GM21423 (cell line): ENCODE measurements at regions not wholly inside any gene's neighbourhood (a gene's known extent, or its start where the extent isn't known, plus 50 kb on each side); places are given as distances from the start of the nearest gene placed in this dataset.

Source experiments
- ATAC-seq: cut with Tn5 transposase; IDR thresholded peaks from one replicate; pipeline ENCODE4 v1.9.1; 2021; ENCODE audit warnings: mild to moderate bottlenecking, moderate library complexity; ENCODE audit not compliant: unreplicated experiment

DNA sequence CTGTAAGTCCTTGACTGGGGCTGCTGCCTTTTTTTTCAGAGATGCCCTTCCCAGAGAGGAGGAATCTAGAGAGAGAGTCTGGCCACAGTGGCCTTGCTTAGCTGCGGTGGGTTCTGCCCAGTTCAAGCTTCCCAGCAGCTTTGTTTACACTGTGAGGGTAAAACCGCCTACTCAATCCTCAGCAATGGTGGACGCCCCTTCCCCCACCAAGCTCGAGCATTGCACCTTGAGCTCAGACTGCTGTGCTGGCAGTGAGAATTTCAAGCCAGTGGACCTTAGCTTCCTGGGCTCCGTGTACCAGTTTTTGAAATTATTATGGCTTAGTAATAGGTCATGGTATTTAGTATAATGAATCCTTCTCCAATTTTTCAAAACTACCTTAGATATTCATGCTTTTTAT, 395.4 kb downstream of the NPIPA7 start:
- no peak for ATAC-seq

DNA sequence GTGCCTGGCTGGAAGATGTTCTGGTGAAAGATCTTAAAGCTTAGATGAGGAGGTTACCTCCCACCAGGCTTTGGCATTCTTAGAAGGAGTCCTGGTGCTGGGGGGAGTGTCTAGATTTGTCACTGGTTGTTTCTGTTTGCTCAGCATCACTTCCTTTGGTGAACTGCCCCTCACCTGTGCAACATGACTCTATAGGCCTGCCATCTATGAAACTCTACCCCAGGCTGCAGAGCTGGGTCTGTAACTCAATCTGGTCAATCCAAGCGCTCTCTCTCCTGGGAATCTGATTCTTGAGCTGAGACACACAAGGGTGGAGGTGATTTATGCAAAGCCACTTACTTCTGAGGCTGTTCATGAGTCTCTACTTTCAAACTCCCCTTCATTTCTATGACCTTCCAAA, 399.4 kb downstream of the NPIPA7 start:
- ATAC-seq: no peak

DNA sequence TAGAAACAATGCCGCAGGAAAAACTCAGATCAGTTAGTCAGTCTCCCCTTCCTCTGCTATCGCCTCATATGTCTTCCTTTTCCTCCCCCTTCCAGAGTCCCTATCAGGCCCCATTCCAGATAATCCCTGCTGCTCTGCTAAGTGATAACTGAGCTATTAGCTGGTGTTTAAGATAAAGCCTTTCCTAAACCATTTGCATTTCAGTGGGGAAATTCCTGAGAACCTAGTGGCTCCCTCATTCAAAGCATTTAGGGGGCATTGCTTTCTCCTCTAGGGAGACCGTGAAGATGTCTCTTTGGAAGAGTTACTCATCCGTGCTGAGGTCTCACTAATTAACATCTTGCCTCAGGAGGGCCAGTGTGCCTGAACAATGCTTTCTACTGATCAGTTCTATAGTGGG, 401.6 kb downstream of the NPIPA7 start:
- no peak for ATAC-seq

DNA sequence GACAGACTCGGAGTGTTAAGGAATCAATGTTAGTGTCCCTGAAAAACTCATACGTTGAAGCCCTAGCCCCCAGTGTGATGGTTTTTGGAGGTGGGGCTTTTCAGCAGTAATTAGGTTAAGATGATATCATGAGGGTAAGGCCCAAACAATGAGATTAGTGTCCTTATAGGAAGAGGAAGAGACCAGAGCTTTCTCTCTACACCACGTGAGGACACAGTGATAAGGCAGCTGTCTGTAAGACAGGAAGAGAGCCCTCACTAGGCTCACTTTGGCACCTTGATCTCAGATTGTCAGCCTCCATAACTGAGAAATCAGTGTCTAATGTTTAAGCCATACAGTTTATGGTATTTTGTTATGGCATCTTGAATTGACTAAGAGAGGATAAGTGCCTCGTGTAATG, 403.2 kb downstream of the NPIPA7 start:
- ATAC-seq: no peak

DNA sequence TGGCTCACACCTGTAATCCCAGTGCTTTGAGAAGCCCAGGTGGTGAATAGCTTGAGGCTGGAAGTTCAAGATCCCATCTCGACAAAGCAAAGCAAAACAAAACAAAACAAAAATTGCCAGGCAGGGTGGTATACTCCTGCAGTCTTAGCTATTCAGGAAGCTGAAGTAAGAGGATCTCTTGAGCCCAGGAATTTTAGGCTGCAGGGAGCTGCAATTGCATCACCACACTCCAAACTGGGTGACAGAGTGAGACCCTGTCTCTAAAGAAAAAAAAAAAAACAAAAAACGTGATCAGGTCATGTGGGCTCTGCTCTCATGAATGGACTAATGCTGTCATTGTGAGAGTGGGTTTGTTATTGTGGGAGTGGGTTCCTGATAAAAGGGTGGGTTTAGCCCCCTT, 409.1 kb downstream of the NPIPA7 start:
- no peak for ATAC-seq

DNA sequence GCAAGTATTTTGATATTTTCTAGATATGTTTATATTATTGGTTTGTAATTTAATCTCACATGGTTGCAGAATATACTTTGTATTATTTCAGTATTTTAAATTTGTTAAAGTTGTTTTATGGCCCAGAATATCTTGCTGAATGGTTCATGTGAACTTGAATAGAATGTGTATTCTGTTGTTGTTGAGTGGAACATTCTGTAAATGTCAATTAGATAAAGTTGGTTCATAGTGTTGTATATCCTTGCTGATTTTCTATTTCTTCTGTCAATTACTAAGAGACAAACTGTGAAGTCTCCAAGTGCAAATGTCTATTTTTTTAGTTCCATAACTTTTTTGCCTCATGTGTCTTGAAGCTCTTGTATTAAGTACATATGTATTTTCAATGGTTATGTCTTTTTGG, 411.7 kb downstream of the NPIPA7 start:
- ATAC-seq: no peak

DNA sequence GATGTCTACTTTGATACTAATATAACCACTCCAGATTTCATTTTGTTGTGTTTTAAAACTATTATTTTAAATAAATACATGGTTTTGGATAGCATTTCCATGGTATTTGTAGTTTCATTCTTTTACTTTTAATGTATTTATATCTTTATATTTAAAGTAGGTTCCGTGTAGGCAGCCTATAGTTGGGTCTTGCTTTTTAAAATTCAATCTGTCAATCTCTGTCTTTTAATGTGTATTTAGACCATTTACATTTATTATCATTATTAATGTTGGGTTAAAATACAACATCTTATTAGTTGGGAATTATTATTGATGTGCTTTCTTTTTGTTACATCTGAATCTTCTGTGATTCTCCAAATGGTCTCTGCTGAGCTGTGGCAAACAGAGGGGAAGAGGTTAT, 412.1 kb downstream of the NPIPA7 start:
- no peak for ATAC-seq

DNA sequence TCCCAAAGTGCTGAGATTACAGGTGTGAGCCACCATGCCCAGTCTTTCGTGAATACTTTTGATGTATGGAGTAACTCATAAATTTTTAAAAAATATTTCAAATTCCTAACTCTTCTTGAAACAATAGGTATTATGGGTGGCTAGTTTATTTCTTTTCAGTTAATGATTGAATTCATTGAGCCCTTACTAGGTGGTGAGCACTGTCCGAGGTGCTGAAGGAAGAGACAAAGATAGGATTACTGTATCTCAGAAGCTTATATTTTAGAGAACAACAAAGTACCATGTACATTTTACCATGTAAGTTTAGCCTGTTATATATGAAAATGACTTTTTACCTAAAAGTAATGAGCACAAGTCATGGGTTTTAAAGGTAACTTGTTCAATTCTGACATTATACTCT, 418.3 kb downstream of the NPIPA7 start:
- ATAC-seq: no peak

DNA sequence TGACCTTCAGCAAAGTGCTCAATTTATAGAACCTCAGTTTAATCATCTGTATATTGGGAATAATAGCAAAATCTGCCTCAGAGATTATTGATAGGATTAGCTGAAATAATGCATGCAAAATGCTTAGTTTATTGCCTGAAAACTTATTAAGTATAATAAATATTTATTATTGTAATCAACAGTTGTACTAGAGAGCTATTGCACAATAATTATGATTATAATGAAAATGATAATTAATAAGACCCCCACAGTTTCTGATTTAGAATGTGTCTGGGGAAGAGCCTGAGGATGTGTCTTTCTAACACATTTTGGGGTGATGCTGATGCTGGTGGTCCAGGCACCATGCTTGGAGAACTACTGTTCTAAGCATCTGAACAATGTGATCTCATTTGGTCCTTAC, 419.6 kb downstream of the NPIPA7 start:
- no peak for ATAC-seq

DNA sequence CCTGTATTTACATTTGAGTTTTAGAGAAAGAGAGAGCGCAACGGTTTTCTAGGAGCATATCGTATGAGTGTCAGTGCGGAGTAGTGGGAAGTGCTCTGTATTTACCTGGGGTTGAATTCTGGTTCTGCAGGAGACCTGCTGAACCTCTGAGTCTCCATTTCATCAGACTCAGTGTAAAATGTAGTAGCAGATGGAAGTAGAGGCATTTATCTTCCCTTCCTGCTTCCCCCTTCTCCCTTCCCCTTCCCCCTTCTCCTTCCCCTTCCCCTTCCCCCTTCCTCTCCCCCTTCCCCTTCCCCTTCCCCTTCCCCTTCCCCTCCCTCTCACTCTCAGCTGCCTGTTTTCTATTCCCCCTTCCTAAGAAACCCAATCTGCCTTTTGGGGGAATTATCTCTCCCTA, 426.9 kb downstream of the NPIPA7 start:
- ATAC-seq: no peak

DNA sequence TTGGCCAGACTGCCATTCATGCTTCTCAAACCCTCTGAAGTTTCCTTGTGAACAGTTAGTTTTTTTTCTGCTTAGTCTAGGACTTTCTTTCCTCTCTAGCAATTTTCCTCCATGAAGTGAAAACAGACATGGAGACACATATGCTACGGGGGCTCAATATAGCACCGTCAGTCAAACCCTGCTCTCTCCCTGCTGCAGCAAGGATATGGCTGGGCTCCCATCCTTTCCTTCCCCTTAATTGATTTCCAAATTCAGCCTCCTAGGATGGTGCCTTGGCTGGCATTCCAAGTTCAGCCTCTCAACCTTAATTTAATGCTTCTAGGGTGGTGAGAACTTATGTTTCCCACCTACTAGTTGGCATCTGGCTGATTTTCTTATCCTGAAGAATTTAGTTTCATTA, 436.7 kb downstream of the NPIPA7 start:
- no peak for ATAC-seq

DNA sequence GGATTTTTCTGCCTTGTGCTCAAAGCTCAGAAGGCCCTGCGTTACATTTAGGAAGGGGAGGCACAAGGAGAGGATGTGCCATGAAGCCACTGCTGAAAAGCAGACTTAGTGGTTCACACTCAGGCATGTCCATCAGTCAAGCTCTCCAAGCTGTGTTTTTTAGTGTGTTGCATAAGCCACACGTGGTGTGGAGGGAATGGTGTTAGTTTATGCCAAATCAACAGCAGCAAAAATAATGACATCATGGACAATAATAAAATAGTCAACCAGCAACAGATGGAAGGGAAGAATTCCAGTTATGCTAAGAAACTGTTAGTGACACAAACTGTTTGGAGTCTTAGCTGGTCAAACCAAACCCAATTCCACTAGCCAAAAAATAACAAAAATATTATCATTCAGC, 438.3 kb downstream of the NPIPA7 start:
- ATAC-seq: no peak

DNA sequence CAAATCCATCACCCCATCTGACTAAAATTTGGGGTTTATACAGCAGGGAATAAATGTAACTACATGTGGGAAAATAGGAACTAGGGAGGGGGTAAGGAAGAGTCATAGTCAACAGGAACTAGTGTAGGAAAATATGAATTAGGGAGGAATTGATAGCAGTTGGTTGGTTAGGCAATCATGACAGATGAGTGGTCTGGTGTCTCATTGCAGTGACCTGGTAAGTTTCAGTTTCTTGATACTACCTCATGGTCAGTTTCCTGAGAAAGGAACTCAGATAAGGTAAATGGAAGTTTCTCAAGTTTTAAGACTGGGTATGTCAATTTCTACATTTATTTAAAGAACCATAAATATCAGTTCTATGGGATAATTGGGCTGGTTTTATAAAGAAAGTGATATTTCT, 442.3 kb downstream of the NPIPA7 start:
- no peak for ATAC-seq

DNA sequence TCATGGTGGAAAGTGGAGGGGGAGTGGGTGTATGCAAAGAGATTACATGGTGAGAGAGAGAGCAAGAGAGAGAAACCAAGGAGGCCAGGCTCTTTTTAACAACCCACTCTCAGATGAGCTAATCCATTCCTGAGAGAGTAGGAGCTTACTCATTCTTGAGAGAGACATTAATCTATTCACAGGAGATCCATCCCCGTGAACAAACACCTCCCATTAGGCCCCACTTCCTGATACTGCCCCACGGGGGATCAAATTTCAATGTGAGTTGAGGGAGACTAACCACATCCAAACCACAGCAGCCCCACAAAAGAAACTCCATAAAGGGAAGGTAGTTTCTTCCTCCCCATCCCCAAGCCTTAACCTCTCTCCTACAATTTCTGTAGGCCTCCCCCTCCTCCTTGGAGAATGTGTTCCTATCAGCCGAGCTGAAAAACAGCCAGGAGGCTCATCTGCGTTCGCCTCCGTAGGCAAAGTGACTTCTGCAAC, 450.0 kb downstream of the NPIPA7 start:
- ATAC-seq: no peak

DNA sequence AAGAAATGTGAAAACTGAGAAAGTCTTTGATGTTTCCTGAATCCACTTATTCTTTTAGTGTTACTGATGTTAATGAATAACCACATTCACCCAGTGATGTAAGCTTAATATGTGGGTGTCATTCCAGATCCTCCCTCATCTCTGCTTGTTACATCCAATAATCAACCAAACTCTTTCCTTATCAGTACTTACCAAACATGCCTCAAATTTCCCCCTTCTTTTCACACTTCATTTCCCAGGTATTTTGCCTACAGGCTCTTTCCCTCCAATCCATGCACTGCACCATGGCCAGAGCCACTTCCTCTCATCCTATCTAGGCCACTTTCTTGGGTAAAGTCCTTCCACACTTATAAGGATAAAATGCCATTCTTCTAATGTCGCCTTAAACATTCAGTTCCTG, 451.5 kb downstream of the NPIPA7 start:
- ATAC-seq: no peak

DNA sequence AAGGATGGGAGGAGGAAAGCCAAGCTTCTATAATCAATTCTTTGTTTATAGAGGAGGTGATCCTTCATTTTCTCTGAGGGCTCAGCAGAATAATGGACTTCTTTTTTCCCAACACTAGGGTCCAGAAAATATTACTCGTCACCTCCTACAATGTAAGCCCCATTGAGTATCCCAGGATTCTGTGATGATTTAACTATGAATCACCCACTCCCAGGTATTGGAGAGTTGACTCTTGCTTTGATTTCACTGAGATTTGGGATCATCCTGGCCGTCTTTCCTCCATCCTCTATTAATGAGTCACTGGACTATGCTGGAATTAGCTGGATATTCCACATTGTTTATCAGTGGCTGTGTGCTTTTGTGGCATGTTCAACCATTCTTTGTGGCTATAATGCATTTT, 452.0 kb downstream of the NPIPA7 start:
- ATAC-seq: no peak

DNA sequence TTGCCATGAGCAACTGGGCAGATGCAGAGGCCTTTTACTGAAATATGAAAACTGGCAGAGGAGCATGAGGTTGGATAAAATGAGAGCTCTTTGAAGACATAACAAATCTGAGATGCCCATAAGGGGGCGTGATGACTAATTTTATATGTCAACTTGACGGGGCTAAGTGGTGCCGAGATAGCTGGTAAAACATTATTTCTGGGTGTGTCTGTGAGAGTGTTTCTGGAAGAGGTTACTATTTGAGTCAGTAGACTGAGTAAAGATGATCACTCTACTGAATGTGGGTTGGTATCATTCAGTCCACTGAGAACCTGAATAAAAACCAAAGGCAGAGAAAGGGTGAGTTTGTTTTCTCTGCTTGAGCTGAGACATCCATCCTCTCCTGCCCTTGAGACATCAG, 454.2 kb downstream of the NPIPA7 start:
- no peak for ATAC-seq

DNA sequence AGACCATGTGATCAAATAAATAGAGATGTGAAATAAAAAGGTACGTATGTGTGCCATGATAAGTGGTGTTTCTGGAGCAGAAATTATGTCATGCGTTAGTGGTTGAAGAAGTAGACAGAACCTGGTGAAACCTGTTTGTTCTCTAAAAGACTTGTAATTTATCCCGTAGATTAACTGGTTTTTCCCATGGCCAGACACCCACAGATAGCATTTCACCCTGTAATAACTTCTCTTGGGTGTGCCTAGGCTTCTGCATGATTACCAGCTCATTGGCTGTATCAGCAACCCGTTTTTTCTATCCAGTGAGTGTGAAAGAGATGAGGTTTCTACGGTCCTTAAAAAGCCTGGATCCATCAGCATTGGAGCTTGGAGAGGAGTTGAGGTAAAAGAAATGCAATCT, 471.3 kb downstream of the NPIPA7 start:
- ATAC-seq: no peak

DNA sequence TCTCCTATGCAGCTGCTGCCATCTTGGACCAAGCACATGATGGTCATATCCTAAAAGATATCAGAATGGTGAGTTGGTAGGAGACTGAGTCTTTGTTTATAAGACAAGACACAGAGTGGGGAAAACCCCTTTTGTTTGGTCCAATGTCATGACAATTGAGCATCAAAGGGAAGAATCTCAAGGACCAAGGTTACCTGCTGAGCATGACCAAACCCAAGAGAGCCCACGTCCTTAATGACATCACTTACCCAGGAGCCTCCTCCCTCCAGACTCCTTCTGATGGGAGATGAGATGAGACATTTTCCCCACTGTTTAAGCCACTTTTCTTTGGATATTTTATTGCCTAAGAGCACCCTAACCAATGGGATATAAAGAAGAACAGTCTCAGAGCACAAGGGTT, 478.1 kb downstream of the NPIPA7 start:
- ATAC-seq: no peak

DNA sequence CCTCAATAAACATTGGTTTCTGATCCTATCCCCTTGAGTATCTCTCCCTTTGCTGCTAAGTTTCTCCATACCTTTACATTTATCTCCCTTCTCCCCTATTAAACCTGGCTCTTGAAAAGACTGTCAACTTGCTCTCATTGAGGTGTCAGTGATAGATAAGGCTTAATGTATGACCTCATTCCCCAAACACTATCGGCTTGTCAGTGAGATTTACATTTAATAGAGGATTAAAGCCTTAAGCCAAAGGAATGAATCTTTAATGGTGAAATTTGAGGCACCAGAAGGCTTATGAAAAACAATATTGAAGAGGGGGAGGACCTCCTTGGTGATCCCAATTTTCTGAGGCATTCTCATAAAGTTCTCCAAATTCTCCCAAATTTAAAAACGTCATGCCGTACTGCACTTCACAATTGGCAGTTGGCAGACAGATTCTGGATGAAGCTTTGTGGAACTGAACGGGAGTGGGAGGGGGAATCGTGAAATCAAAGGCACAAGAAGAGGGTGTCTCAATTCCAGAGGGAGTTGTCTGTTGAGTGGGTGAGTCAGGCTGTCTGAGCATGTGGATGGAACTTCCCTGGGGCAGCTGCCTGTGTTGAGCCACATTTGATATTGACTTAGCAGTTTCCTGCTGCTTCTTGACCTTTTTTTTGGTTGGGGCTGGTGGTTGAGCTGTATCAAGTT, 478.8 kb downstream of the NPIPA7 start:
- no peak for ATAC-seq

DNA sequence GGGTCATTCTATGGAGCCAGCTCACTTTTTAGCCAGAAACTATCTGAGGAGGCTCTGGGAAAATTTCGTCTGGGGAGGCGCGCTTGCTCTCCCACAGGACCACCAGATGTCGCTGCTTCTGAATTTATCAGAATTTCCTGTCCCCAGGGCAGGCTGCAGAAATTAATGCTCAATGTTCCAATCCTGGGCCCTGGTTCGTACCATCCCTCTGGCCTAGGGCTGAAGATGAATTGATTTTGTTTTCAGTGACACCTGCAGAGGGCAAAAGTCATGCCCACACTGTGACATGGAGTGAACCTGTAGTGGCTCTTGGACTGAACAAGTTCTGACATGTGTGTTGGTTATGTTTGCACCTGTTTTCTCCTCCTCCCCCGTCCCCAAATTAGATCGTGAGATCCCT, 482.6 kb downstream of the NPIPA7 start:
- no peak for ATAC-seq

DNA sequence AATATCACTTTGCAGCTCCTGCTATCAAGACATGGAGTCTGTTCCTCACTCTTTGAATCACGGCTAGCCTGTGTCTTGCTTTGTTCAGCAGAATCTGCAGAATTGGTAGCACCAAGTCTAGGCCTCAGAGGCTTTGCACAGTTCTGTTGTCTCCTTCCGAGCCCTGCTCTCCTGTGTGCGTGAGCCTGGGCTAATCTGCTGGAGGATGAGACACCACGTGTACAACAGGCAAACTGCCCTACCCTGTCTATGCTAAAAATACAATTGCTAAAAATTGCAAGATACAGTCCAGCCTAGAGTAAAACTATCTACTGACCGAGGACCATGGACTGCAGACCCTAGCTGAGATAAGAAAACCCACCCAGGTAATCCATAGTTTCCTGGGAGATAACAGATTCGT, 484.7 kb downstream of the NPIPA7 start:
- ATAC-seq: no peak

DNA sequence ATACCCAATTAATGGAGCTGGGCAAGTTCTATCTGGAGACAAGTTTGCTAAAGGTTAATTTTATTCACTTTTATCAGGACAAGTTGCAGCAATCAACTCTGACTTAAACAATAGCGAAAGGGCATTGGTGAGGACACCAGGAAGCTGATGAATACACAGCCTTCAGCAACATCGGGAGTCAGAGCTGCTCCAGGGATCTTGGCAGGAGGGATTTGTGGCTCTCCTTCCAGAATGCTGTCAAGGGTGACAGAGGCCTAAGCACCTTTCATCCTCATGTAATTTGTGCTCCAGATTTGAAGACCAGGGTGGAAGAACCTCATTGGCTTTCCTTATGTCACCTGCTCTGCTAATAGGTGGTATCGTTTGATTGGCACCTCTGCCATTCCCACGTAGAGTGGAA, 485.6 kb downstream of the NPIPA7 start:
- ATAC-seq: no peak
